KOPT-K1 (cell line): ENCODE measurements at regions not wholly inside any gene's neighbourhood (a gene's known extent, or its start where the extent isn't known, plus 50 kb on each side); places are given as distances from the start of the nearest gene placed in this dataset.
A peak's percentile ranks its signal among the peaks of the same experiment; 100 is the strongest.

ENCODE experiments used
- H3K27ac ChIP-seq: fragments of 200-600 bp; sonication (generic); 2 replicates; pipeline ENCODE4 v1.5.1; 2016; ENCODE audit warnings: antibody characterized with exemption, mild to moderate bottlenecking, low read depth, low read length; ENCODE audit not compliant: poor library complexity, severe bottlenecking
- H3K36me3 ChIP-seq: fragments of 200-600 bp; sonication (generic); 2 replicates; pipeline ENCODE4 v1.5.1; 2017; ENCODE audit warnings: antibody characterized with exemption, mild to moderate bottlenecking, low read length, moderate library complexity; ENCODE audit not compliant: insufficient read depth
- H3K9me3 ChIP-seq: fragments of 200-600 bp; sonication (generic); 2 replicates; pipeline ENCODE4 v1.5.1; 2017; ENCODE audit warnings: antibody characterized with exemption, low read length, mild to moderate bottlenecking; ENCODE audit not compliant: insufficient read depth, poor library complexity, severe bottlenecking

GRCh38 chr5:4532705-4533080 is 607.4 kb upstream of the ADAMTS16 start:
- peak overlapping the region; percentile 97 for H3K27ac ChIP-seq
- no peaks in the 10 kb centered on the region for H3K36me3 ChIP-seq
- H3K9me3 ChIP-seq, result peaks cover 9% of the 10 kb centered on the region

- Histone ChIP-seq H3K27ac (peak overlapping the region; percentile 97), H3K9me3 (peaks cover 13% of the 10 kb centered on the region), H3K36me3 (no peaks in the 10 kb centered on the region)
Observed at GRCh38 chr5:4533457-4534105, 606.5 kb upstream of the ADAMTS16 start.

GRCh38 chr5:4537489-4537888 is 602.6 kb upstream of the ADAMTS16 start:
- H3K9me3 ChIP-seq, result peaks cover 13% of the 10 kb centered on the region
- H3K27ac ChIP-seq, result no peak overlapping the region
- no peaks in the 10 kb centered on the region for H3K36me3 ChIP-seq

GRCh38 chr5:4540375-4541173 is 599.6 kb upstream of the ADAMTS16 start:
- peaks cover 9% of the 10 kb centered on the region for H3K9me3 ChIP-seq
- peak overlapping the region; percentile 100 for H3K27ac ChIP-seq
- H3K36me3 ChIP-seq, result no peaks in the 10 kb centered on the region

GRCh38 chr5:4541334-4541733 is 598.8 kb upstream of the ADAMTS16 start:
- Histone ChIP-seq H3K36me3 (no peaks in the 10 kb centered on the region), H3K9me3 (peaks cover 7% of the 10 kb centered on the region), H3K27ac (peak overlapping the region; percentile 100)

- Histone ChIP-seq H3K27ac (peak overlapping the region; percentile 100), H3K9me3 (peaks cover 7% of the 10 kb centered on the region), H3K36me3 (no peaks in the 10 kb centered on the region)
Observed at GRCh38 chr5:4542145-4542778, 597.9 kb upstream of the ADAMTS16 start.

- Histone ChIP-seq H3K36me3 (no peaks in the 10 kb centered on the region), H3K27ac (peak overlapping the region; percentile 100), H3K9me3 (no peaks in the 10 kb centered on the region)
Observed at GRCh38 chr5:4544049-4544670, 596.0 kb upstream of the ADAMTS16 start.

GRCh38 chr5:4547547-4547946 is 592.6 kb upstream of the ADAMTS16 start:
- Histone ChIP-seq H3K27ac (peak overlapping the region; percentile 100), H3K36me3 (no peaks in the 10 kb centered on the region), H3K9me3 (no peaks in the 10 kb centered on the region)

GRCh38 chr5:4548341-4548740 is 591.8 kb upstream of the ADAMTS16 start:
- Histone ChIP-seq H3K9me3 (no peaks in the 10 kb centered on the region), H3K27ac (peak overlapping the region; percentile 100), H3K36me3 (no peaks in the 10 kb centered on the region)

GRCh38 chr5:4549351-4549750 is 590.8 kb upstream of the ADAMTS16 start:
- no peaks in the 10 kb centered on the region for H3K36me3 ChIP-seq
- H3K9me3 ChIP-seq, result no peaks in the 10 kb centered on the region
- peak overlapping the region; percentile 100 for H3K27ac ChIP-seq

GRCh38 chr5:4551034-4551433 is 589.1 kb upstream of the ADAMTS16 start:
- H3K9me3 ChIP-seq, result no peaks in the 10 kb centered on the region
- H3K36me3 ChIP-seq, result no peaks in the 10 kb centered on the region
- H3K27ac ChIP-seq, result peak overlapping the region; percentile 100

GRCh38 chr5:4553130-4553529 is 587.0 kb upstream of the ADAMTS16 start:
- no peaks in the 10 kb centered on the region for H3K36me3 ChIP-seq
- H3K9me3 ChIP-seq, result no peaks in the 10 kb centered on the region
- H3K27ac ChIP-seq, result peak overlapping the region; percentile 100

GRCh38 chr5:4553978-4554377 is 586.2 kb upstream of the ADAMTS16 start:
- Histone ChIP-seq H3K36me3 (no peaks in the 10 kb centered on the region), H3K9me3 (no peaks in the 10 kb centered on the region), H3K27ac (peak overlapping the region; percentile 100)

GRCh38 chr5:4555725-4556285 is 584.3 kb upstream of the ADAMTS16 start:
- peak overlapping the region; percentile 100 for H3K27ac ChIP-seq
- no peaks in the 10 kb centered on the region for H3K36me3 ChIP-seq
- peaks cover 6% of the 10 kb centered on the region for H3K9me3 ChIP-seq

GRCh38 chr5:4561403-4561802 is 578.7 kb upstream of the ADAMTS16 start:
- Histone ChIP-seq H3K9me3 (peaks cover 22% of the 10 kb centered on the region), H3K36me3 (no peaks in the 10 kb centered on the region), H3K27ac (no peak overlapping the region)
